Small intestine (tissue), 7 donors: ENCODE measurements at regions not wholly inside any gene's neighbourhood (a gene's known extent, or its start where the extent isn't known, plus 50 kb on each side); places are given as distances from the start of the nearest gene placed in this dataset.

ENCODE experiments used
- DNase-seq, 2 donors: peaks; one replicate each; pipeline versions ENCODE4 v3.0.0 to v3.0.0-alpha.2; 2013
- FAIRE-seq: peaks from 2 replicates; lab custom pipeline; 2012; peaks lifted over from hg19 to GRCh38; lab: Jason Lieb, UNC
- H3K27ac ChIP-seq, 3 donors: one replicate each; pipeline ENCODE4 v1.5.1; 2013; ENCODE audit warnings: low read length in 2 of 3, mild to moderate bottlenecking in 2 of 3, control low read depth in 1 of 3, inconsistent platforms in 1 of 3, low read depth in 1 of 3, moderate library complexity in 1 of 3
- H3K27me3 ChIP-seq, 3 donors: one replicate each; pipeline ENCODE4 v1.6.1; 2013; ENCODE audit warnings: low read length in 3 of 3, inconsistent platforms in 1 of 3; ENCODE audit not compliant: control insufficient read depth in 3 of 3, insufficient read depth in 3 of 3
- H3K36me3 ChIP-seq, 3 donors: one replicate each; pipeline ENCODE4 v1.6.1; 2013; ENCODE audit warnings: low read length in 3 of 3, inconsistent platforms in 1 of 3, low read depth in 1 of 3, mild to moderate bottlenecking in 1 of 3, moderate library complexity in 1 of 3; ENCODE audit not compliant: control insufficient read depth in 3 of 3, insufficient read depth in 2 of 3
- H3K4me1 ChIP-seq, 3 donors: one replicate each; pipeline ENCODE4 v1.6.1; 2013; ENCODE audit warnings: low read length in 2 of 3, inconsistent platforms in 1 of 3, low read depth in 1 of 3, mild to moderate bottlenecking in 1 of 3, moderate library complexity in 1 of 3; ENCODE audit not compliant: control insufficient read depth in 3 of 3, insufficient read depth in 2 of 3
- H3K4me3 ChIP-seq, 3 donors: one replicate each; pipeline ENCODE4 v1.5.1; 2013; ENCODE audit warnings: low read length in 3 of 3, control low read depth in 1 of 3, inconsistent platforms in 1 of 3, low read depth in 1 of 3, mild to moderate bottlenecking in 1 of 3, moderate library complexity in 1 of 3
- H3K9me3 ChIP-seq, 2 donors: one replicate each; pipeline ENCODE4 v1.6.1; 2013; ENCODE audit warnings: low read depth in 1 of 2, low read length in 1 of 2; ENCODE audit not compliant: control insufficient read depth in 2 of 2, insufficient read depth in 1 of 2
- WGBS, 3 donors: extraction: QIAGEN DNeasy Blood & Tissue Kit; methylation state at CpG; one replicate each; pipeline ENCODE4 v1.1.7; 2013; 5-methylcytosine and 5-hydroxymethylcytosine counted together
- donor health status: healthy with polysubstance abuse.
- donor health status: control.
- donor health status: control.
- donor health status: Bipolar disorder and iron deficiency.
- donor health status: healthy.

DNA sequence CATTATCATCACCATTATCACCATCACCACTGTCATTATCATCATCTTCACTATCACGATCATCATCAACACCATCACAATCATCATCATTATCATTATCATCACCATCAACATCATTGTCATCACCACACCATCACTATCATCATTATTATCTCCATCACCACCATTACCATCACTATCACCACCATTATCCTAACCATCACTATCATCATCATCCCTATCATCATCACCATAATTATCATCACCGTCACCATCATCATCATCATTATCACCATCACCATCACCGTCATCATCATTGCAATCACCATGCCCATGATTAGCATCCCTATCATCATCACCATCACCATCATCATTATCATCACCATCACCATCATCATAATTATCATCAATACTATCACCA, 311.9 kb downstream of the IRX2 start:
- Histone ChIP-seq H3K9me3 (no peaks in the 10 kb centered on the region), H3K36me3 (no peaks in the 10 kb centered on the region), H3K4me3 (no peak overlapping the region), H3K27ac (no peak overlapping the region), H3K27me3 (no peaks in the 10 kb centered on the region), H3K4me1 (no peaks in the 10 kb centered on the region)
- DNase-seq: no peak
- FAIRE-seq: no peak
- 89 to 92% (median 89%) methylated on average over 3 of the region's 3 CpGs for WGBS, 3 donors

DNA sequence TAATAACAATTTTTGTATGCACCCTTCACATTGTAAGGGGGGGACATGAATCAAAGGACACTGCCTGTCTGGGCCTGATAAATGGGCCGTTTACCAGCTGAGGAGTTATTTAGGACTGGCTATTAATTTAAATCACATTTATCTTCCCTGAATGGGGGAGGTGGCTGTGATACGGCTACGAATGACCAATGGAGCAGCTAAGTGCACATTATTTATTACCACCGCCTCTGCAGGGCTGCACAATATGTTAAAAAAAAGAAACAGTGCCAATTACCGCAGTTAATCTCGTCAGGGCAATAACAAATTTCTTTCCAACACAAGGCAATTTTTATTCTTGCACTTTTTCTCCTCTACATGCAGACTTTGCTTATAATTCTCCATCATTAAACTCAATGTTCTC, 318.4 kb downstream of the IRX2 start:
- WGBS, 3 donors: 57 to 66% (median 58%) methylated on average over 6 of the region's 6 CpGs
- no peaks in the 10 kb centered on the region for H3K9me3 ChIP-seq

DNA sequence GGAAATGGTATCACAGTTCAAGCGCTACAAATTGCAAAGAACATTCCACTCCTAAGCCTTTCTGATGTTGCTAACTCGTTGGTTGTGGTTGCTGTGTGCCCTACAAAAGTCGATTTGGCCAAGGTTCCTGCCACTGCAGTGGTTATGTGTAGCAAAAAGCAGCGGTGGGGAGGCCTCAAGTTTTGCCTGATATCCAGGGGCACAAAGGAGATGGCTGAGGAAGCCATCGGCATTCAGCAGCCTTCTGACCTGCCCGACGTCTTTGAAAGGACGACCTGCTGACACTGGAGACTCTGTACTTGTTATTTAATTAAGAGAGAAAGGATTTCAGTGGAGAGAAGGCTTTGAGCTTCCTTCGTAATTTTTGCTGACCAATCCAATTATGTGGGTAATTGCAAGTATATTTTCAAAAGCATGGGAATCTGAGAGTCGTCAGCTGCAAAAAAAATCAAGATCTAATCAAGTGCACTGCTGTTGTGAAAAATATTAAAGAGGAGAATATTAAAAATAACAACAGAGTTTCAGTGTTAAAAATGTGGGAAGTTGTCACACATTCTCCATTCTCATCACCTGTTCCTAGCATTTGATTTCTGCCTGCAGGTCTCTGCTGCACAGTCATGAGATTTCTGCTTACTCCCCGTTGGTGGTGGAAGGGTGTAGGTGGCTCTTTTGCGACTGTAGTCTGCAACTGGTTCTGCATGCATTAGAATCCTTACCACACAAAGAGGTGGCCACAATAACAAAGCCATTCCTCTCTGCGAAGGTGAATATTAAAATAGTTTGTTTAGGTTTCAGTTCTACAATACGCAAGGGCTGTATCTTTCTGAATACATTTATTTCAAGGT, 319.2 kb downstream of the IRX2 start:
- DNase-seq (no peak), FAIRE-seq (no peak)
- Histone ChIP-seq H3K9me3 (no peaks in the 10 kb centered on the region), H3K4me1 (no peaks in the 10 kb centered on the region), H3K27me3 (peaks cover 0 to 2% (median 0%) of the 10 kb centered on the region in 3 donors), H3K36me3 (no peaks in the 10 kb centered on the region), H3K27ac (no peak overlapping the region), H3K4me3 (no peak overlapping the region)
- 65 to 74% (median 67%) methylated on average over 14 of the region's 14 CpGs for WGBS, 3 donors

More for the DNA sequence above, 318.4 kb downstream of the IRX2 start:
- no peak for FAIRE-seq
- Histone ChIP-seq H3K27ac (no peak overlapping the region), H3K36me3 (no peaks in the 10 kb centered on the region), H3K4me1 (no peaks in the 10 kb centered on the region), H3K4me3 (no peak overlapping the region), H3K27me3 (peaks cover 0 to 2% (median 0%) of the 10 kb centered on the region in 3 donors)
- no peak for DNase-seq

DNA sequence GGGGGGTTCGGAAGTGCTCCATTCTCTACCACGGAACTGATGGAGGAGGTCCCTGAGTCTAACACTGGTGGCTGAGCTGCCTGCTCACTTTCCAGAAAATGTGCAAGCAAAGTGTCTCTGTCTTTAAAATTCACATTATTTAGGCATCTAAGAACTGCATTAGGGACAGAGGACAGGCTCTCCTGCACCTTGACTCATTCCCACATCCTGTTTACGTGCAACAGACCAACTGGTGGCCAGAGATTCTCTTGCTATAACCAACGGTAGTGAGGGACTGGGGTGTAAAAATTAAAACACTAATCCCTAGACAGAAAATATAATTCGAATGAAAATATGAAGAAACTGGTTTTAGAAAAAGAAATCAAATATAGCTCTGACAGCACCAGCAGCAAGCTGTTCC, 320.9 kb downstream of the IRX2 start:
- 68 to 75% (median 73%) methylated on average over 5 of the region's 5 CpGs for WGBS, 3 donors
- DNase-seq: no peak
- no peaks in the 10 kb centered on the region for H3K36me3 ChIP-seq

DNA sequence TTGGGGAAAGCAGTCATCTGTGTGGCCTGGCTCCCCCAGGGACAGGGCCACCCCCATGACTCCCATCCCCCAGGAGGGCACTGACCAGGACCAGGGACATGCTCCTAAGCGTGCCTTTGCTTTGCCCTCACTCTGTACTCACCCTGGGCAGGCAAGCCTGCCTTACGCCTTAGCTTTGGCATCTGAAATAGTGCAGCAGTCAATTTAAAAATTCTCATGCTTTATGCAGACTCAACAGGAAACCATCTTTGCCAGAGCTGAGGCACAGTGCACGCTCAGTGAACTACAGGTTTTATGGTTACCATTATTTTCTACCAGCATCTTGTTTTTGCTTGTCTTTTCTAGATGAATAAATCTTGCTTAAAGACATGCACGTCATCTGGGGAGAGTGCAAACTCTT, 323.5 kb downstream of the IRX2 start:
- H3K27ac ChIP-seq: no peak overlapping the region
- H3K36me3 ChIP-seq: no peaks in the 10 kb centered on the region
- H3K9me3 ChIP-seq: peaks cover 0 to 2% of the 10 kb centered on the region in 2 donors
- H3K27me3 ChIP-seq: peaks cover 0 to 2% (median 0%) of the 10 kb centered on the region in 3 donors
- FAIRE-seq: no peak
- DNase-seq: no peak
- no peak overlapping the region for H3K4me3 ChIP-seq
- WGBS, 3 donors: 68 to 78% (median 73%) methylated on average over 4 of the region's 4 CpGs
- H3K4me1 ChIP-seq: no peaks in the 10 kb centered on the region

More for the DNA sequence above, 320.9 kb downstream of the IRX2 start:
- Histone ChIP-seq H3K9me3 (no peaks in the 10 kb centered on the region), H3K27me3 (peaks cover 0 to 2% (median 0%) of the 10 kb centered on the region in 3 donors), H3K4me1 (no peaks in the 10 kb centered on the region), H3K27ac (no peak overlapping the region), H3K4me3 (no peak overlapping the region)
- no peak for FAIRE-seq

GRCh38 chr5:2423634-2424033, 327.8 kb downstream of the IRX2 start:
- Histone ChIP-seq H3K4me1 (no peaks in the 10 kb centered on the region), H3K9me3 (peaks cover 0 to 2% of the 10 kb centered on the region in 2 donors), H3K27ac (no peak overlapping the region), H3K27me3 (no peaks in the 10 kb centered on the region), H3K4me3 (no peak overlapping the region), H3K36me3 (no peaks in the 10 kb centered on the region)
- FAIRE-seq: no peak
- DNase-seq: no peak
- WGBS, 3 donors: 72 to 79% (median 75%) methylated on average over 2 of the region's 2 CpGs

DNA sequence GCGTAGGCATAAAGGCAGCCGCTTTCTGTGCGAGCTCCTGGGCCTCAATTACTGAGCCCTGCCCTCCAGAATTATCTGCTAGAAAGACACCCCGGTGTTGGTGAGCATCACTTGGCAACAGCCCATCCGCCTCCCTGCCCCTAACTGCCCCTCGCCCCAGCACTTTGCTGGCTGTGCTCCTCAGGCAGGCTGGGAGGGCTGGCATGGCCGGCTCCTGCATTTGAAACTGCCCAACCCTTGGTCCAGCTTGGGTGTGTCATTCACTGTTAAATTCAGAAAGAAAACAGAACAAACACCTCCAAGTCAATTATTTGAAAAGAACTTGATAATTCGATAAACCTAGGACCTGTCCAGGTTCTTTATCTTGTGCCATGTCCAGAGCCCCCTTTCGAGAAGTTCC, 334.2 kb downstream of the IRX2 start:
- H3K27ac ChIP-seq: no peak overlapping the region
- no peaks in the 10 kb centered on the region for H3K36me3 ChIP-seq
- no peak for FAIRE-seq
- no peaks in the 10 kb centered on the region for H3K9me3 ChIP-seq
- no peak overlapping the region for H3K4me3 ChIP-seq
- no peaks in the 10 kb centered on the region for H3K27me3 ChIP-seq
- 79 to 90% (median 82%) methylated on average over 9 of the region's 9 CpGs for WGBS, 3 donors
- H3K4me1 ChIP-seq: no peaks in the 10 kb centered on the region
- no peak for DNase-seq

DNA sequence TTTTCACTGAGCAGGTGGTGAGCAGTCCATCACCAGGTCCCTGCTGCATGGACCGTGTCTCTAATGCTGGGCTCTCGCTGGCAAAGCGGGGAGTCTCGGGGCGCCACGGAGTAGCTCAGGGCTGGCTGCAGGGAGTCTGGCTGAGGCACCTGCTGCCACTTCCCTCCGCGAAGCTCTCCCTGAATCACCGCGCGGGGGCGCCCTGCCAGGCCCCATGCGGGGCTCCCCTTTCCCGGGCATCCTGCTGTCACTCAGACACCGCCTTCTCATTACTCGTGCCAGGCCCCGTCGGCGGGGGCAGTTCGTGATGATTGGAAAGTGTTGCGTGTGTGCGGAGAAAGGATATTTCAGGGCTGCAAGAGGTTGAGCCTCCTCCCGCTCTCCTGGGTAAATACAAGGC, 335.8 kb downstream of the IRX2 start:
- WGBS, 3 donors: 41 to 55% (median 49%) methylated on average over 21 to 23 of the region's 23 CpGs

More for the DNA sequence above, 335.8 kb downstream of the IRX2 start:
- Histone ChIP-seq H3K27me3 (no peaks in the 10 kb centered on the region), H3K4me3 (no peak overlapping the region), H3K27ac (no peak overlapping the region), H3K9me3 (no peaks in the 10 kb centered on the region), H3K36me3 (no peaks in the 10 kb centered on the region), H3K4me1 (no peaks in the 10 kb centered on the region)
- DNase-seq: no peak
- FAIRE-seq: no peak
